NK-92 treated with Interleukin-12 subunit alpha and Interleukin-12 subunit beta, amount 100 ng/mL, for 24 hours (cell line): ENCODE measurements at regions not wholly inside any gene's neighbourhood (a gene's known extent, or its start where the extent isn't known, plus 50 kb on each side); places are given as distances from the start of the nearest gene placed in this dataset.

Experiments used
- DNase-seq: peaks from one replicate; lab custom pipeline; 2025; lab: John Stamatoyannopoulos, UW

DNA sequence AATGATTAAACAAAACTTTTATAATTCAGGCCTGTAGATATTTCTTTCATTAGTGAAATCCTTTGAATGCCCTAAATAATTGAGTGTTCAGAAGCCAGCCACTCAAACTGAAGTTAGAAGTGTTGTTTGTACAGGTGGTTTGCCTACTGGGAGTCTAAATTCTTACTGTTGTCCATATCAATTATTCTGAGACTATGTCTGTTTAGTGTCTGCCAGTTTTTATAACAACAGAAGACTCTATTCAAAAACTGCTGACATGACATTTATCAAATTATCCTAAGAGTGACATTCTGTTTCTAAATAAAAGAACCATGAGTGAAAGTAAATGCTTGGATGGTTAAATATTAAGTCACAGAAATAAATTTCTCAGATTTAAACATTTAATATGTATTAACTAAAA lies 375.1 kb downstream of the FAT4 start:
- no peak for DNase-seq

DNA sequence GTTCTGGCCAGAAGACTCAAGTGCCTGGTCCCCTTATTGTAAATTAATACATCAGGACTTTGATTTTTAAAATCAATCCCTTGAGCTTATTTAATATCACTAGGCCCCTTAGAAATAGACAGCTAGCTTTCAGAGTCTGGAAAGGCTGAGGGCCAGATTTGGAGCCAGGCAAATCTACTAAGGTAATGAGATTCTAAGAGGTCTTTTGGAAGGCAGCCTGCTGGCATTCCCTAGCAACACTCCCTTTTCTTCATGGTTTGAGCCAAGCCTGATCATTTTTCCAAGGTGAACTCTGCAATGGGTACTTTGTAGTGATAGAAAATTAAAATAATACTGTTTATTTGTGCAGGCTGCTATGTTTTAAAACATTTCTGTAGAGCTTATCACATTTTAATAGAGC lies 378.5 kb downstream of the FAT4 start:
- no peak for DNase-seq

DNA sequence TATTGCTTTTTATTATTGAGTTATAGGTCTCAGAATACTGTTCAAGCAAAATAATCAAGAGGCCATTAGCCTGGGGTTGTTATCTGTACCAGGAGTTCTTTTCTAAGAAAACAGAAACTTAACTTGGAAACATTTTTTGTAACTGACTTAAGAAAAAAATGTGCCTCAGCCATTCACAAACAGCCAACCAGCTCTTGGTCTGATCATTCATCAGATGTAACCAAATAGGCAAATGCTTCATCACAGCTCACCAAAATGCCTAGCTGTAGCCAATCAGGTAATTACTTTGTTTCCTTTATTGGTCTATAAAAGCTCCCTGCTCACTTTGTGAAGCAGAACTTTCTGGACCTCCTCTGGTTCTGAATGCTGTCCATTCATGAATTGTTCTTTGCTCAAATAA lies 387.7 kb downstream of the FAT4 start:
- no peak for DNase-seq

DNA sequence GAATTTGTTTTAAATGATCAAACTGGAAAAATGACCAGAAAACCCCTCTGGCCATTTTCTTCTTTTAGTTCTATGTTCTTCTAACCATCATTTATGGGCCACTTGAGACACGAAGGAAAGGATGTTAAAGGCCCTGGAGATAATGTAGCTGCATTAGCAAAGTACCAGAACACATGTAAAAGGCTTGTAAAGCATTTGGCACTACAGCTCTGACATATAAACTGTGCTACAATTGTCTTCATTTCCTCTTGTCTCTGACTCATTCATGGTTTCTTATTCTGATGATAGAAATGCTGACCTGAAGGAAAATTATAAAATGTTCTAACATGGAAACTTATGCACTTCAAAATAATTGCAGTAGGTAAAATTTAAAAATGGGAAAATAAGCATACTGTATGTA lies 388.7 kb downstream of the FAT4 start:
- no peak for DNase-seq

DNA sequence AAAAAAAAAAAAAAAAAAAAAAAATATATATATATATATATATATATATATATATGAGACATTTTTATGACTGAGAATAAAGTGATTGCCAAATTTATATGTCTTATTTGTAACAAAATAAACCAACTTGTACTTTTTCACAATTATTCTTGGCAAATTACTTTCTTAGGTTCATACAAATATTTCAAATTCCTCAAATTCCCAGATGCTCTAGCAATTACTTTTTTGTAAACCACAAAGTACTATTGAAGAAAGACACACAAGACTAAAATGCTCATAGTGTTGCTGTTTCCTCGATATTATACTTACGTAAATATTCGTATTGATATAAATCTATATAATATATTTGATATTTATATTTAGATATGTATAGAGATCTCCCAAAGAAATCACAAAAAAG lies 390.0 kb downstream of the FAT4 start:
- no peak for DNase-seq

DNA sequence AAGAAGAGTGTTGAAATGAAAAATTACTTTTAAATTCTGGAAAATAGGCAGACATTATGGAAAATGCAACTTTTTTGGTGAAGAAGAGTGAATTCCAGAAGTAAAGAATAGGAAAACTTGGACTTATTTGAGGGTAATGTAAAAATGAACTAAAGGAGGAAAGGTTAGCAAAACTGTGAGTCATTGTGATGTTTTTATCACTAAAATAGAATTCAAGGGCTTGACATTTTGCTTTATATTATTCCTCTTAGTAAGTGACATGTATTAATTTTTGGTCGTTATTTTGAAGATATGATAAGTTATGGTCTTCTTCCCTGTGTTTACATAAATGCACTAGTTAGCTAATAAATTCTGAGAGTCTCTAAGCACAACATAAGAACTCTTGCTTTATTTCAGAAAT lies 390.9 kb downstream of the FAT4 start:
- DNase-seq, result no peak

DNA sequence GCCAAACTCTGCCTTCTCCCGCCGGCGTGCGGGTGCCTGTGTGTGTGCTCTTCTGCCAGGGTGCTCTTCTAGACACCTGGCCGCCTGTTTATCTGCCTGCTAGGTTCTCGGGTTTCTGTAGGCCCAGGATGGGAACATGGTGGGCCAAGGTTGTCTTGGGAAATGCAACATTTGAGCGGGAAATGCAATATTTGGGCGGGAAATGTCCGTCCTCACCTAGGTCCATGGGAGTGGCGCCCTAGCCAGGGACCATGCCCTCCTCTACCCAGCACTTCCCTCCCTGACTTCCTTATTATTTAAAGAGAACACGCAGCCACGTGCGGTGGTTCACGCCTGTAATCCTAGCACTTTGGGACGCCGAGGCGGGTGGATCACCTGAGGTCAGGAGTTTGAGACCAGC lies 392.6 kb downstream of the FAT4 start:
- no peak for DNase-seq

DNA sequence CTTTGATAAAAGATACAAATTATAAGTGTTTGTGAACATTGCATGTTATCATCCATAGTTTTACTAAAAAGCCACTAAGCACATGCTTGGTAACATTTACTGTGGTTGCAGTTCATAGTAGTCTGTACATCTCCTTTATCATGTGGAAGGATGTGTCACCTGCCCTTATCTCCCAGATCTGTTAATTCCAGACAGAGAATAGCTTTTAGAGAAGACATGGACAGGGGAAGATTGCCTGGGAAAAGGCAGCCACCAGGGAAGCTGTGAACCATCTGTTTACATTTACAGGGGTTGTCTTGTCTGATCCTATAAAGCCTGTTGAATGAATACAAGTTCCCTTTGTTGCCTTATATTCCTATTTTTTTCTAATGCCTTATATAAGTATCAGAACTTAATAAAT lies 396.0 kb downstream of the FAT4 start:
- DNase-seq, result no peak

DNA sequence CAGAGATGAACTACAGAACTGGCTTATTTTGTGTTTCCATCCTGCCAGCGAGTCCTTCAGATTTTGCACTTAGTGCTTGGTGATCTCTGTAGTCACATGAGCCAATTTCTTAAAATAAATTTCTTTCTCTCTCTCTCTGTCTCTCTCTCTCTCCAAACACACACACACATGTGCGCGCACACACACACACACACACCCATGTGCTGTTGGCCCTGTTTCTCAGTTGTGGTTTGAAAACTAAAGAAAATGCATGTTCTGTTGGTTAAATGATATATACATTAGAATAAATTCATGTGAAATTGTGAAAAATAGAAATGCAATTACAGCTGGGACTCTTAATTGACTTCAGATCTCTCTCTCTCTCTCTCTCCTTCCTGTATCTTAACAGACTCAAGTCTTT lies 399.3 kb downstream of the FAT4 start:
- DNase-seq, result no peak

DNA sequence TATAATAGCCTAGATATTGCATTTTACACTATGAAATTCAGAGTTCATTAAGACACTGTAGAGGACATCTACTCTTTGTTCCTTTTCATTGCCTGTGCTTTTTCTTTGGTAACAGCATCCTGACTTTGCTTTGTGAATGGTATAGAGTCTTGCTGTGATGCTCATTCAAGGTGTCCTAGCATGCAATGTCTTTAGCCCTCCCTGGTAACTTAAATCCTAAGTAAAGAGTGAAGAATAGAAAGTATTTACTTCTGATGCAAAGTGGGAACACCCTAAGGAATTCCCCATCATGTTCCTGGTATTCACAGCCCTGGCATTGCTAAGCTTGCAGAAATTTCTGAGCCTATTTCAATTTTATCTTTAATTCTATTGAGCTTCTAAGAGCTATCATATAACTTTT lies 400.1 kb downstream of the FAT4 start:
- no peak for DNase-seq

DNA sequence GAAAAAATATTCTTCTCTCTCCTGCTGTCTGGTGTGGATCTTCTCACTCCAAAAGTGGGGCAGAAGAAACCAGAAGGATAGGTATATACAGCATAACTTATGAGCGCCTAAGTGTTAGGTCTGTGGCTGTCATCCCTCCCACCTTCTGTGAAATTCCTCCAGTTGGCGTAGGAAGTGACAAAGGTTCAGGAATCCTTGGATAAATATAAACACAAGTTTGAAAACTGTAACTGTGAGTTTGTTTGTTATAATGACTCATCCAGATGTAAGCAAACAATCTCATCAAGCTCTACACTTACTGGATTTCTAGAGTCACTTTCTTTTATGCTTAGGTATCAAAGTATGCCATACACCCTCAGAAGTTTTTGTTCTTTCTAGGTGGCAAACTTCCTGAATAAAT lies 405.2 kb downstream of the FAT4 start:
- DNase-seq, result no peak

DNA sequence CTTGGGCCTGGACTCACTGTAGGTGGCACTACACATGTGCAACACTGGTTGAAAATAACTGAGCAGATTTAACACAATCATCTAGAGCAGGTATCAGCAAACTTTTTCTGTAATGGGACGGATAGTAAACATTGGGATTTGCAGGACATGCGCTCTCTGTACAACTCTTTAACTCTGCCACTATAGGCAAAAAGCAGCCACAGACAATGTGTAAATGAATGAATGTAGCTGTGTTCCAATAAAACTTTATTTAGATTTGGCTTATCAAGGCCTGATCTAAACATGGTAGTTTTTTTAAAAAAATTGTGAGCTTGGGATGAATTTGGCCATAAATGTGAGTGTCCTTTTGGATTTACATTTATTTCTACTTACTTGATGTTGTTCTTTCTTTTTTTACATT lies 407.3 kb downstream of the FAT4 start:
- no peak for DNase-seq

DNA sequence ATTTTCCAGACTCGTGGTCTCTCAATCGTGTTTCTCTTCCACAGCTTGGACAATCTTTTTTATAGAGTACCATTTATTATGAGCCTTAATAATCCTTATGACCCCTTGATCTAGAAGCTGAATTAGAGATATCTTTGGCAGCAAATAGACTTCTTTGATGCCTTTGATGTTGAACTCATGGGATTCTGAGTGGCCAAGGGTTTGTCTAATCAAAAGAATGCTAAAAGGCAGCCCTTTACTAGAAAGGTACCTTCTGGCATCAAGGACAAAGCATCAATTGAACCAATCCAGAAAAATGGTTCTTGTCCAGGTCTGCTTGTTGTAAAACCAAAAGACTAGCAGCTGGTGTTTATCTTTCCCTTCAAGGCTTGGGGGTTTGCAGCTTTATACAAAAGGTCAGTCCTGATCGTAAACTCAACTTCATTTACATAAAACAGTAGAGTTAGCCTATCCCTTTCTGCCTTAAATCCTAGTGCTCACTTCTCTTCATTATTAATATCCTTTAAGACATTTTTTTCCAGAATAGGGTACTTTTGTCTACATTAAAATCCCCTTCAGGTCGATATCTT lies 411.3 kb downstream of the FAT4 start:
- no peak for DNase-seq

DNA sequence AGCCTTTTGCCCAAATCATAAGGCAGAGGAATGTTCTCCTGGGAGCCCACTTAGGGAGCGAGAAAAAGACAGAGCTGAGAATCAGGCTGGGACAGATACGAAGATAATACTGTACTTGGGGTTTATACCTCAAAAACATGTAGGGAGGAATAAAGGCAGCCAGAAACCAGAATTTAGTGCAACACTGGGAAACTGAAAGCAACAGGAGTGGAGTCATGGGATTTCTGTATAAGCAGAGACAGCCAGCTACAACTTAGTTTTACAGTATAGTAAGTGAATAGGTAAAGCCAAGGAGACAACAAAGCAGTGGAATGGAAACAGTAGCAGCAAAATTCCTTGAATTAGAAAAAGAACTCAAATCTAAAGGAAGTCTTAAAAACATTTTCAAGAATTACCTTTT lies 413.2 kb downstream of the FAT4 start:
- no peak for DNase-seq

DNA sequence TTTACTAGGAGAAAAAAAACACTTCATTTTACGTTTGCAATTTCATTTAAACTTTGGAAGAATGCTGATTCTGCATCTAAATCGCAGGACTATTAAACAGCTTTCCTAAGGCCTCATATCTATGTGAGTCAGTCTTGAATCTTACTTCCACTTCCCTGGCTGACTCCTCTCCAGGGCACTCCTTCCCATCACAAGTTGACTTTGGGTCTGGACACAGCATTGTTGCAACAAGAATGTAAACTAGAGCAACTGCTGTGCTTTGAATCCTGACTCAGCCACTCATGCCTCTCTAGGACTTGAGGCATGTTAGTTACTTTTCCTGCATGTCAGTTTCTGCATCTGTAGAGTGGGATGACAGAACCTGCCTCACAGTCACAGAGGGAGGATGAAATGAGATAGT lies 413.8 kb downstream of the FAT4 start:
- DNase-seq, result no peak

DNA sequence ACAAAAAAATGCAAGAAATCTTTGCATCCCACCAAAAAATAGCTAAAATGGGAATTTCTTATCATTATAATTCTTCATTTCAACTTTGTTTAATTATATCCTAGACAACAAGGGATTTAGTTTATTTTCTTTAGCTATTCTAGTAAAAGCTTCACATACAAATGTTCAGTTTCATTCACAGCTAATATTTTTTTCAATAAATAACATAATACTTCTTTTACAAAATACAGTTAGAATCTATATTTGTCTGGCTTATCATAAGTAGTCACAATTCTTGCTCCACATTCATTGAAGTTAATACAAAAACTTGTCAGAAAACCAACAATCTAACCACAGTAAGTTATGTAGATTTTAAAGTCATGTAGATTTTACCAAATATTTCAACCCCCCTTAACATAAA lies 414.4 kb downstream of the FAT4 start:
- no peak for DNase-seq

DNA sequence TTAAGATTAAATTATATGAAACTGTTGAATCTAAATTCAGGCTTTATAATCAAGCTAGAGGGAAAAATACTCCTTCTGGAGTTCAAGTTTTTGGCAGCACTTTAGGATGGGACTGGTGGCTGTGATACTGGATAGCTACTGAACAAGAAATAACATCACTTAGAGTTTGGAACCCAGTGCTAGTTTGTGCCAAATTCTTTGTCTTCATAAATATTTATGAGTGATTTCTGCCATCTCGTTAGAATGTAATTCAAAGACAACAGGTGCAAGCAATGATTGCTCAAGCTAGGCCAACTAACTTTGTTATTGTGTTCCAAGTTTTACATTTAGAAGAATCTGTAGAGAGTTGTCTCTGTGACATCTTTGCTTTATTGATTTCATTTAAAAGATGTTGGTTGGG lies 417.9 kb downstream of the FAT4 start:
- DNase-seq, result no peak

DNA sequence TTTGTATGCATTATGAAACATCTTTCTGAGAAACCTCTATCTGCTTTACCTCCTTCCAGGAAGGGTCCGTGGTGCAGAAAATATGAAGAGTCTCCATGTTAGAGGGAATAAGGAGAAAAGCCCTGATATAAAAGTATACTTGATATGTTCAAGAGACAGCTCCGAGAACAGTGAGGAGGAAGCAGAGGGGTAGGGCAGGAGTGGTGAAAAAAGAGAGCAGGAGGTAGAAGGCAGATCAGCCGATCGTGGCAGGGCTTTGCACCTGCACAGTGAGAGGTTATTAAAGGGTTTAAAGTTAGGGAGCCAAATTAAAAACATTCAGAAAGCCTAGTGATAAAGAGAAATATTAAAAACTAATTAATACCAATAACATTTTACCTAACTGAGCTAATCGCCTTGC lies 419.7 kb downstream of the FAT4 start:
- DNase-seq, result no peak

DNA sequence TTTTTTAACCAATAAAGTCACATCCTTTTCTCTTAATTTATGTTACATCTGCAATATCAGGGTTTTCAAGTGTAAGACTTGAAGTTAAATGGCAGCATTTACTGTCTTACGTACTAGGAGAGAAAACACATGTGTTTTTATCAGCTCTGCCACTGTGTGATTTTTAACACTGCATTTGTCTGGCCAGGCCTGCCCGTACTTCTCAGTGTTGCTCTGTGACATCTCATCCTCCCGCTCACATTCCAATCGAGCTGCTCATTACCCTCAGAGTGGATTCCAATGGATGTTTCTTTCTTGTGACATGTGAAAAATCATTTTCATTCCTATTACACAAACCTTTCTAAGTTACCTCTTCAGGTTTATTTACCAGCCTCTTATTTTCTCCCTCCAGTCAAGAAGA lies 420.3 kb downstream of the FAT4 start:
- no peak for DNase-seq

DNA sequence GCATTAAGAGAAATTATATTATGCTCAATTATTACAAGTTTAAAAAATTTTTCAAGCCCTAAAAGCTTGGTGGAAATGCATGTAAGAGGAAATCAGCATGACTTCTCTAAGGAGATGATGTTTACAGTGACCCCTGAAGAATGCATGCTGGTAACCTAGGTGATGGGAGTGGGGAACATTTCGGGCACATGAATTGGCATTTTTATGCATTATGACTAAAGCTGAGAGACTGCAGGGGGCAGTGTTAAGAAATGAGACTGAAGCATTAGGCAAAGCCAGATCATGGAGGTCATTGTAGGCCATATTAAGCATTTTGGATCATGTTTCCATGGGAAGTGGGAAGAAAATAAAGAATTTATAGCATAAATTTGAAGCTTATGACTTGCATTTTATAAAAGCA lies 421.3 kb downstream of the FAT4 start:
- DNase-seq, result no peak

DNA sequence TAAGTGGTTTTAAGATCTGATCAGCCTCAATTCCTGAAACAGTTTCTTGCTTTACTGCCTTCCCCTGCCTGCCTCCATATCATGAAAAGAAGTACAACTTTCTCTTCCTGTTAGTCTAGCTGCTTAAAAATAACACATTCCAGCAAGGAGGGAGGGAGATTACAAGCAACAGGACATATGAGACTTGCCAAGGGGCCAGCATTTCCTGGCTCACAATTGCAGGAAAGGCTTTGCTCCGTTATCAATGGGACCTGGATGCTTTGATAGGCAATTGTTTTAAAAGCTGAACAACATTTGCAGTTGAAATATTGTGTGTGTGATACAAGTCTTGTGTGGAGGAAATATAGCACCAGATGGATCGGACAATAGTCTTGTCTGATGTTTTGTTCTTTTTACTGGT lies 425.0 kb downstream of the FAT4 start:
- no peak for DNase-seq

DNA sequence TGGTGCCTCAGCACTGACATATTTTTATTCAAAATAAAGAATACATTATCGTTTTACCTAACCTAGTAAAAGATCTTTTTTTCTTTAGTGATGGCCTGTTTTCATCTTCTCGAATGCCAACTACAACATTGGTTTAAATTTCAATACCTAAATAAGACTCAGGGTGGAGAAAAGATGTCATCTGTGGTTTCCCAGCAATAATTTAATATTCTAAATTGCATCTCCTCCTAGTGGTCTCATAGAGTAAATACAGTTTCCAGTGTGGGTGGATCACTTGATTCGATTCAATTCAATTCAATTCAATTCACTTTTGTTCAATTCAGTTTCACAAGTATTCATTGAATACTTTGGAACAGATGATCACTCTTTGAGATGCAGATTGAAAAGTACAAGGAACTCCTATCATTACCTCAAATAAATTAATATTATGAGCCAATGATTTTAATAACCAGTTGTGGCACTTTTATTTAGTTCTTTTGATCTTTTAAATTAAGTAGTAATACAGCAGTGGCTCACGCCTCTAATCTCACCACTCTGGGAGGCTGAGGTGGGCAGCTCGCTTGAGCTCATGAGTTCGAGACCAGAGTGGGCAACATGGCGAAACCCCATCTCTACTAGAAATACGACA lies 427.2 kb downstream of the FAT4 start:
- no peak for DNase-seq

DNA sequence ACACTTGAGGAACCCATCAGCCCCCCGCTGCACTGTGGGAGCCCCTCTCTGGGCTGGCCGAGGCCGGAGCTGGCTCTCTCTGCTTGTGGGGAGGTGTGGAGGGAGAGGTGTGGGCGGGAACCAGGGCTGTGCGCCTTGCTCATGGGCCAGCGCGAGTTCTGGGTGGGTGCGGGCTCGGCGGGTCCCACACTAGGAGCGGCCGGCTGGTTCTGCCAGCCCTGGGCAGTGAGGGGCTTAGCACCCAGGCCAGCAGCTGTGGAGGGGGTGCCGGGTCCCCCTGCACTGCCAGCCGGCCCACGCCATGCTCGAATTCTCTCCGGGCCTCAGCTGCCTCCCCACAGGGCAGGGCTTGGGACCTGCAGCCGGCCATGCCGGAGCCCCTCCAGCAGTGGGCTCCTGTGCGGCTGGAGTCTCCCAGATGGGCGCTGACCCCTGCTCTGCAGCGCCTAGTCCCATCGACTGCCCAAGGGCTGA lies 430.2 kb downstream of the FAT4 start:
- DNase-seq, result no peak

DNA sequence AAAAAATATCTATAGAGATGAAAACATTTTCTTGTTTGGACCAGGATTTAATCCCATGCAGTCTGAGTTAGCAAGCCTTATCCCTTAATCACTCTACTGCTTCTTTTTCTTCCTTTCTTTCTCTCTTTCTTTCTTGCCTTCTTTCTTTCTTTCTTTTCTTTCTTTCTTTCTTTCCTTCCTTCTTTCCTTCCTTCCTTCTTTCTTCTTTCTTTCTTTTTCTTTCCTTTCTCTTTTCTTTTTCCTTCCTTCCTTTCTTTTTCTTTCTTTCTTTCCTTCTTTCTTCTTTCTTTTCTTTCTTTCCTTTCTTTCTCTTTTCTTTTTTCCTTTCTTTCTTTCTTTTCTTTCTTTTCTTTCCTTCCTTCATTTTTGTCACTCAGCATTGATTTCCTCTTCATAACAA lies 434.6 kb downstream of the FAT4 start:
- no peak for DNase-seq

DNA sequence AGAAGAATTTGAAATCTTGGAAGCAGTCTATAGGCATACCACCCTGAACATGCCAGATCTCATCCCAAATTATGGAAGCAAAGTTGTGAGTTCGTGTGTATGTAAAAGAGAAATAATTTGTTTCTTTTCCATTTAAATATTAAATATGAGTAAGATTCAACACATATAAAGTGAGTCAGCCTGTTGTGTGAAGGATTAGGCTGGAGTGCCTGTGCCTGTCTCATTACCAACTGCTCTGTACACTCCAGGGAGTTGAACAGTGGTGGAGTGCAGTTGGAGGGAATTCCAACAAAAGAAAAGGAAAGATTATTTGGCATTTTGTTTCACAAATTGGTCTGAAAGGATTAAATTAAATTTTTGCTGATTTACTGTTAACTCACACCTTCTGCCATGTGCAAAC lies 435.6 kb downstream of the FAT4 start:
- no peak for DNase-seq
